Fibroblast of the aortic adventitia (primary cell): ENCODE measurements at regions not wholly inside any gene's neighbourhood (a gene's known extent, or its start where the extent isn't known, plus 50 kb on each side); places are given as distances from the start of the nearest gene placed in this dataset.

Source experiments
- DNase-seq: peaks from one replicate; pipeline ENCODE4 v3.0.0-alpha.2; 2010; ENCODE audit warnings: low read depth
- H3K4me3 ChIP-seq: 2 replicates; pipeline ENCODE4 v1.5.1; 2011; ENCODE audit warnings: low read depth, mild to moderate bottlenecking, control low read depth, low read length, moderate library complexity
- TF ChIP-seq, protein P1 (sequence below): IDR thresholded peaks from 2 replicates; pipeline ENCODE4 v1.5.1; 2011; ENCODE audit warnings: mild to moderate bottlenecking, low read length, control low read depth, inconsistent platforms; ENCODE audit not compliant: insufficient read depth

DNA sequence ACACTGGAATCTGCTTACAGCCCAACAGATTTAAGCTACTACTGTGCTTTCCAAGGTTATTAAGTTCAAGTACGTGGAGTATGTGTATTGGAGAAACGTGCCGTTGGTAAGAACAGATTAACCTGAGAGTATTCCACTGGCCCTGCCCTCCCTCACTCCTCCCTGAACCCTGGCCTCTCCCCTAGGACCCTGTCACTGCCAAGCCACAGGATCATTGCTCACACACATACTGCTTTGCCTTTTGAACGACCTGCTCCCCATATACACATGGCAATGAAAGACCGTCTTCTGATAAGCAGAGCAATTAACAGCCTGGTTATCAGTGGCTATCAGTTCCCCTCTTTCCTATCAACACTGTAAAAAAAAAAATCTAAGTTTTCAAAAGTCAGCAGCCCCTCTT lies 458.9 kb upstream of the DYNLRB2 start:
- TF ChIP-seq, protein P1, sequence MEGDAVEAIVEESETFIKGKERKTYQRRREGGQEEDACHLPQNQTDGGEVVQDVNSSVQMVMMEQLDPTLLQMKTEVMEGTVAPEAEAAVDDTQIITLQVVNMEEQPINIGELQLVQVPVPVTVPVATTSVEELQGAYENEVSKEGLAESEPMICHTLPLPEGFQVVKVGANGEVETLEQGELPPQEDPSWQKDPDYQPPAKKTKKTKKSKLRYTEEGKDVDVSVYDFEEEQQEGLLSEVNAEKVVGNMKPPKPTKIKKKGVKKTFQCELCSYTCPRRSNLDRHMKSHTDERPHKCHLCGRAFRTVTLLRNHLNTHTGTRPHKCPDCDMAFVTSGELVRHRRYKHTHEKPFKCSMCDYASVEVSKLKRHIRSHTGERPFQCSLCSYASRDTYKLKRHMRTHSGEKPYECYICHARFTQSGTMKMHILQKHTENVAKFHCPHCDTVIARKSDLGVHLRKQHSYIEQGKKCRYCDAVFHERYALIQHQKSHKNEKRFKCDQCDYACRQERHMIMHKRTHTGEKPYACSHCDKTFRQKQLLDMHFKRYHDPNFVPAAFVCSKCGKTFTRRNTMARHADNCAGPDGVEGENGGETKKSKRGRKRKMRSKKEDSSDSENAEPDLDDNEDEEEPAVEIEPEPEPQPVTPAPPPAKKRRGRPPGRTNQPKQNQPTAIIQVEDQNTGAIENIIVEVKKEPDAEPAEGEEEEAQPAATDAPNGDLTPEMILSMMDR, result no peak
- DNase-seq, result no peak
- H3K4me3 ChIP-seq, result no peak overlapping the region

DNA sequence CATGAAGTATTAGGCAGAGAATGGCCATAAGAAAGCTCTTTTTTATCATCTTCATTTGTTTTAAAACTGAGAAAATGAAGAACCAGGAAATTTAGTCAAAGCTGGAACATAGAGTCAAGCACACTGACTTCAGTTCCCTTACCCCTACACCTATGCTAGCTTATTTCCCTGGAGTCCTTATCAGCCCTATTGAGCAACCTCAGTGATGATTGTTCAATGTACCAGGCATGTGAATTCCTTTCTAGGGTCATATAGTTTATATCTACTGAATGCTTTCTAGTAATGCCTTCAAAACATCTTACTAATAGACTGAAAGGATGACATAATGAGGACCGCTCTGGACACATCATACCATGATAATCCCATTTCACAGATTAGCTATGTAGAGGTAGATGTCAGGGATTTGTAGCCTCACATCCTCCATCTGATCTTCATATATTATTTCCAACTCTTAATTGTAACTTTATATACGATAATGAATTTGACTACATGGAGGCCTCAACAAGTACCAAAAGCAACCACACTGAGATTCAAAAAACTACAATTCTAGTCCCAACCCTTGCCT lies 460.4 kb upstream of the DYNLRB2 start:
- H3K4me3 ChIP-seq, result no peak overlapping the region
- TF ChIP-seq, protein P1, result no peak
- DNase-seq, result no peak

GRCh38 chr16:80079072-80079471 lies 461.7 kb upstream of the DYNLRB2 start:
- DNase-seq, result no peak
- H3K4me3 ChIP-seq, result no peak overlapping the region
- TF ChIP-seq, protein P1, result no peak

DNA sequence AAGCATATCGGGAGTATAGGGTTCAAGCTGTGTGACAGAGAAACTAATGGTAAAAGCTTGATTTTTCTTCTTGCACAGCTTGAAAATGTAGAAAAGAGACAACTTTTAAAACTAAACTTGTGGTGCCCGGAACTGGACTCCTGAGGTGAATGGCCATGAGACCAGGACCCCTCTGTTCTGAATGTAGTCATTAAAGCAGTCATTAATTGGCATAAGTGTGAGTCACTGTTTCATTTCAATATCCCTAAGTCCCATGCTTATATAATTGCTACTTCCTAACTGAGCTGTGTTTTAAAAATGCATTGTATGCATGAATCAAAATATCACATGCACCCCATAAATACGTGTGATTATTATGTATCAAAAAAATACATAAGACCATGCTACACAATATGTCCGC lies 463.1 kb upstream of the DYNLRB2 start:
- DNase-seq, result no peak
- H3K4me3 ChIP-seq, result no peak overlapping the region
- TF ChIP-seq, protein P1, result no peak

DNA sequence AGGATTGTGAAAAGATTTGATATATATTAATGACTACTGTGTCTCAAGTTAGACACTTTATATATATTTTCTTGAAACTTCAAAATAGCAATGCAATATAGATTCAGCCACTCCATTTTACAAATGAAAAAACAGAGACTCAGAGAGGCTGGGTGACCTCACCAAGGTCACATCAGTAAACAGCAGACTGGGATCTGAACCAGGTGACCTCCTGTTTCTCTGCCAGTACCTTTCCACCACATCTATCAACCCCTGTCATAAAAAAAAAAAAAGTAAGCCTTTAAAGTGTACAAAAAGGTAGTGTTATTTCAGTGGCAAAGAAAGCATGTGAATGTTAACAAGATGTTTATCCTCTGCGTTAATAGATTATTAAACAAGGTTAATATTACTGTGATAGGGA lies 466.5 kb upstream of the DYNLRB2 start:
- DNase-seq, result no peak
- TF ChIP-seq, protein P1, result no peak
- H3K4me3 ChIP-seq, result no peak overlapping the region

DNA sequence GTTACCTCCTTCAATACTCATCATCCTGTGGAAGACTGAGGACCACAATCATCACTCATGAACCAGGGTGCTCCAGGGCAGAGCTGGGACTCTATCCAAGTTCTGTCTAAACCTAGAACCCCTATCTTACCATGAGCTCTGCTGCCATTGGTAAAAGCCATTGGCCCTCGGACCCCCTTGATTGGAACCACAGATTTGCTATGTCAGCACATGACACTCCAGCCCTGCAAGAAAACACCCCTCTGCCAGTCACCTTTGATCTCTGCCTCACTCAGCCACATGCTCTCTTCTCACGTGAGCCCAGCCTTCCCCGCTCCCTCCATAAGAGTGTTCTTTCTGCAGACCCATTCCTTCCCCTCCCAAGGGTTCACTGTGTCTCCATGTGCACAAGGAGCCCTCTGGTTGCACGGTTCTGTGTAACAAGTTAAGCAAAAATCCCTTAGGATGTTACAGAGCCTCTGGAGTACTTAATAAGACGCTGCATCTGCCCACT lies 468.8 kb upstream of the DYNLRB2 start:
- DNase-seq, result no peak
- TF ChIP-seq, protein P1, result no peak
- no peak overlapping the region for H3K4me3 ChIP-seq
